GM20000 (cell line): ENCODE measurements at regions not wholly inside any gene's neighbourhood (a gene's known extent, or its start where the extent isn't known, plus 50 kb on each side); places are given as distances from the start of the nearest gene placed in this dataset.

Experiments
- DNase-seq: peaks from one replicate; pipeline ENCODE4 v3.0.0; 2012; ENCODE audit warnings: low spot score
- CTCF ChIP-seq: IDR thresholded peaks from 2 replicates; pipeline ENCODE4 v1.5.1; 2012; ENCODE audit warnings: mild to moderate bottlenecking, control low read depth; ENCODE audit errors: extremely low read depth, missing control alignments

- no peak for DNase-seq
- TF ChIP-seq CTCF = no peak
Observed at GRCh38 chr2:79387431-79387830, 125.4 kb upstream of the CTNNA2 start.

- no peak for TF ChIP-seq CTCF
- no peak for DNase-seq
Observed at GRCh38 chr2:79383681-79384080, 129.2 kb upstream of the CTNNA2 start.

GRCh38 chr2:79375817-79376216, 137.0 kb upstream of the CTNNA2 start:
- no peak for DNase-seq
- TF ChIP-seq CTCF = no peak

- DNase-seq = no peak
- TF ChIP-seq CTCF = no peak
Observed at GRCh38 chr2:79373358-79374130, 139.3 kb upstream of the CTNNA2 start.

- no peak for TF ChIP-seq CTCF
- DNase-seq = no peak
Observed at GRCh38 chr2:79370976-79371538, 141.8 kb upstream of the CTNNA2 start.

- no peak for TF ChIP-seq CTCF
- DNase-seq = no peak
Observed at GRCh38 chr2:79369127-79369526, 143.7 kb upstream of the CTNNA2 start.

GRCh38 chr2:79368116-79368630, 144.7 kb upstream of the CTNNA2 start:
- no peak for DNase-seq
- TF ChIP-seq CTCF = no peak
